Amygdala (tissue), 56 donors: ENCODE measurements at regions not wholly inside any gene's neighbourhood (a gene's known extent, or its start where the extent isn't known, plus 50 kb on each side); places are given as distances from the start of the nearest gene placed in this dataset.
"Not testable (repeated sequence)": the region's sequence is repeated elsewhere in the genome, so short reads cannot be mapped to it uniquely, and the experiment has no call there.

Experiments used
- DNase-seq, 56 donors: peaks; one replicate each; lab custom pipeline; 2025; lab: John Stamatoyannopoulos, UW

- DNase-seq: no peak
Measured at GRCh38 chr12:115815924-115816323, 461.6 kb downstream of the MED13L start.

GRCh38 chr12:115813256-115813655 lies 464.2 kb downstream of the MED13L start:
- no peak for DNase-seq

- no peak for DNase-seq
Measured at GRCh38 chr12:115811929-115812328, 465.6 kb downstream of the MED13L start.

GRCh38 chr12:115811045-115811444 lies 466.4 kb downstream of the MED13L start:
- no peak for DNase-seq

- no peak for DNase-seq
Measured at GRCh38 chr12:115810122-115810901, 467.2 kb downstream of the MED13L start.

GRCh38 chr12:115806000-115806399 lies 471.5 kb downstream of the MED13L start:
- DNase-seq: no peak

GRCh38 chr12:115802767-115803166 lies 474.7 kb downstream of the MED13L start:
- no peak for DNase-seq

GRCh38 chr12:115801871-115802270 lies 475.6 kb downstream of the MED13L start:
- DNase-seq: no peak

GRCh38 chr12:115799610-115800009 lies 477.9 kb downstream of the MED13L start:
- DNase-seq: no peak

- no peak for DNase-seq
Measured at GRCh38 chr12:115798309-115798917, 479.1 kb downstream of the MED13L start.

- no peak for DNase-seq
Measured at GRCh38 chr12:115794659-115795081, 482.8 kb downstream of the MED13L start.

GRCh38 chr12:115791331-115791730 lies 486.2 kb downstream of the MED13L start:
- no peak for DNase-seq

- no peak for DNase-seq
Measured at GRCh38 chr12:115790526-115790925, 487.0 kb downstream of the MED13L start.

GRCh38 chr12:115786490-115786889 lies 491.0 kb downstream of the MED13L start:
- not testable (repeated sequence) for DNase-seq

GRCh38 chr12:115785548-115785947 lies 491.9 kb downstream of the MED13L start:
- DNase-seq: no peak

- no peak for DNase-seq
Measured at GRCh38 chr12:115776399-115776798, 501.1 kb downstream of the MED13L start.

GRCh38 chr12:115774148-115774895 lies 503.2 kb downstream of the MED13L start:
- no peak for DNase-seq

GRCh38 chr12:115771601-115772000 lies 505.9 kb downstream of the MED13L start:
- DNase-seq: no peak

GRCh38 chr12:115771065-115771464 lies 506.4 kb downstream of the MED13L start:
- DNase-seq: no peak

GRCh38 chr12:115770643-115771042 lies 506.9 kb downstream of the MED13L start:
- DNase-seq: no peak

- no peak for DNase-seq
Measured at GRCh38 chr12:115767916-115768315, 509.6 kb downstream of the MED13L start.
